ENCODE measurements at regions not wholly inside any gene's neighbourhood (a gene's known extent, or its start where the extent isn't known, plus 50 kb on each side); places are given as distances from the start of the nearest gene placed in this dataset.

- intact Hi-C loops (cut with DNase I): no loop called here
- no peak for DNase-seq (ENCODE audit: low spot score)
These were observed 202.9 kb downstream of the DKK1 start for GRCh38 chr10:52517012-52517411.

- intact Hi-C loops (cut with DNase I): no loop called here
- no peak for DNase-seq (ENCODE audit: low spot score)
These were observed 209.6 kb downstream of the DKK1 start for GRCh38 chr10:52523696-52524095.

- intact Hi-C loops (cut with DNase I): no loop called here
These were observed 211.7 kb downstream of the DKK1 start for GRCh38 chr10:52525761-52526160.

GRCh38 chr10:52526251-52526823 lies 212.3 kb downstream of the DKK1 start:
- intact Hi-C loops (cut with DNase I): no loop called here
- no peak for DNase-seq (ENCODE audit: low spot score)

More at GRCh38 chr10:52525761-52526160, 211.7 kb downstream of the DKK1 start:
- no peak for DNase-seq (ENCODE audit: low spot score)

GRCh38 chr10:52532650-52533290 lies 218.7 kb downstream of the DKK1 start:
- DNase-seq (ENCODE audit: low spot score): no peak
- intact Hi-C loops (cut with DNase I): no loop called here

GRCh38 chr10:52533986-52534385 lies 219.9 kb downstream of the DKK1 start:
- DNase-seq (ENCODE audit: low spot score): no peak
- intact Hi-C loops (cut with DNase I): no loop called here

- DNase-seq (ENCODE audit: low spot score): no peak
These were observed 225.4 kb downstream of the DKK1 start for GRCh38 chr10:52539463-52539862.

GRCh38 chr10:52540479-52540984 lies 226.5 kb downstream of the DKK1 start:
- intact Hi-C loops (cut with DNase I): no loop called here
- DNase-seq (ENCODE audit: low spot score): no peak

More at GRCh38 chr10:52539463-52539862, 225.4 kb downstream of the DKK1 start:
- intact Hi-C loops (cut with DNase I): no loop called here

GRCh38 chr10:52541006-52541473 lies 227.0 kb downstream of the DKK1 start:
- intact Hi-C loops (cut with DNase I): no loop called here
- DNase-seq (ENCODE audit: low spot score): no peak

- DNase-seq (ENCODE audit: low spot score): no peak
- intact Hi-C loops (cut with DNase I): no loop called here
These were observed 228.8 kb downstream of the DKK1 start for GRCh38 chr10:52542906-52543305.

- intact Hi-C loops (cut with DNase I): no loop called here
- DNase-seq (ENCODE audit: low spot score): no peak
These were observed 221.5 kb downstream of the MBL2 start for GRCh38 chr10:52551046-52551445.

GRCh38 chr10:52558090-52558489 lies 214.5 kb downstream of the MBL2 start:
- no peak for DNase-seq (ENCODE audit: low spot score)
- intact Hi-C loops (cut with DNase I): no loop called here

GRCh38 chr10:52561322-52561721 lies 211.3 kb downstream of the MBL2 start:
- no peak for DNase-seq (ENCODE audit: low spot score)
- intact Hi-C loops (cut with DNase I): no loop called here

GRCh38 chr10:52563360-52563759 lies 209.2 kb downstream of the MBL2 start:
- DNase-seq (ENCODE audit: low spot score): no peak
- intact Hi-C loops (cut with DNase I): no loop called here

GRCh38 chr10:52566471-52567246 lies 205.9 kb downstream of the MBL2 start:
- intact Hi-C loops (cut with DNase I): no loop called here
- no peak for DNase-seq (ENCODE audit: low spot score)

- no peak for DNase-seq (ENCODE audit: low spot score)
- intact Hi-C loops (cut with DNase I): no loop called here
These were observed 205.4 kb downstream of the MBL2 start for GRCh38 chr10:52567247-52567580.

- no peak for DNase-seq (ENCODE audit: low spot score)
- intact Hi-C loops (cut with DNase I): no loop called here
These were observed 204.3 kb downstream of the MBL2 start for GRCh38 chr10:52568309-52568708.

- intact Hi-C loops (cut with DNase I): no loop called here
- no peak for DNase-seq (ENCODE audit: low spot score)
These were observed 202.1 kb downstream of the MBL2 start for GRCh38 chr10:52570490-52570889.

- DNase-seq (ENCODE audit: low spot score): no peak
- intact Hi-C loops (cut with DNase I): no loop called here
These were observed 201.6 kb downstream of the MBL2 start for GRCh38 chr10:52571018-52571417.

GRCh38 chr10:52571516-52572182 lies 200.9 kb downstream of the MBL2 start:
- DNase-seq (ENCODE audit: low spot score): no peak
- intact Hi-C loops (cut with DNase I): no loop called here

Measured in posterior vena cava (tissue), 2 donors.